ENCODE measurements at regions not wholly inside any gene's neighbourhood (a gene's known extent, or its start where the extent isn't known, plus 50 kb on each side); places are given as distances from the start of the nearest gene placed in this dataset.

GRCh38 chr21:28227881-28228635 is 764.6 kb downstream of the LTN1 start:
- H3K27ac ChIP-seq = no peak overlapping the region
- POLR2A ChIA-PET (ENCODE audit: low non-redundant PET) = no interaction called here
- no peak for DNase-seq (ENCODE audit: low spot score)
- TF ChIP-seq CTCF (conservative IDR thresholded peaks at IDR 0.05; ENCODE audit: low read depth) = no peak
- CTCF ChIA-PET = no interaction called here

- CTCF ChIA-PET = interaction anchor here (0.5 kb wide), 1 partner anchor 1382 kb away, joined by 3 read pairs; no protein-coding TSS in a partner anchor
- H3K27ac ChIP-seq = no peak overlapping the region
- TF ChIP-seq CTCF (conservative IDR thresholded peaks at IDR 0.05; ENCODE audit: low read depth) = no peak
- no peak for DNase-seq (ENCODE audit: low spot score)
- POLR2A ChIA-PET (ENCODE audit: low non-redundant PET) = no interaction called here
Observed at GRCh38 chr21:28226563-28226962, 766.1 kb downstream of the LTN1 start.

- H3K27ac ChIP-seq = no peak overlapping the region
- POLR2A ChIA-PET (ENCODE audit: low non-redundant PET) = no interaction called here
- TF ChIP-seq CTCF (conservative IDR thresholded peaks at IDR 0.05; ENCODE audit: low read depth) = no peak
- no peak for DNase-seq (ENCODE audit: low spot score)
- CTCF ChIA-PET = interaction anchor here (0.6 kb wide), 1 partner anchor 795 kb away, joined by 3 read pairs; no protein-coding TSS in a partner anchor
Observed at GRCh38 chr21:28224191-28224726, 768.4 kb downstream of the LTN1 start.

GRCh38 chr21:28221984-28222383 is 770.7 kb downstream of the LTN1 start:
- H3K27ac ChIP-seq = no peak overlapping the region
- CTCF ChIA-PET = no interaction called here
- POLR2A ChIA-PET (ENCODE audit: low non-redundant PET) = no interaction called here
- no peak for TF ChIP-seq CTCF (conservative IDR thresholded peaks at IDR 0.05; ENCODE audit: low read depth)
- DNase-seq (ENCODE audit: low spot score) = no peak

- ChIA-PET CTCF (no interaction called here), POLR2A (ENCODE audit: low non-redundant PET) (no interaction called here)
- TF ChIP-seq CTCF (conservative IDR thresholded peaks at IDR 0.05; ENCODE audit: low read depth) = no peak
- DNase-seq (ENCODE audit: low spot score) = no peak
- H3K27ac ChIP-seq = no peak overlapping the region
Observed at GRCh38 chr21:28220680-28221079, 772.0 kb downstream of the LTN1 start.

- DNase-seq (ENCODE audit: low spot score) = no peak
- no peak for TF ChIP-seq CTCF (conservative IDR thresholded peaks at IDR 0.05; ENCODE audit: low read depth)
- no peak overlapping the region for H3K27ac ChIP-seq
- POLR2A ChIA-PET (ENCODE audit: low non-redundant PET) = no interaction called here
- CTCF ChIA-PET = no interaction called here
Observed at GRCh38 chr21:28216976-28217523, 775.6 kb downstream of the LTN1 start.

Data from RWPE1 (cell line).